Ureter (tissue), 1 donor: ENCODE measurements at regions not wholly inside any gene's neighbourhood (a gene's known extent, or its start where the extent isn't known, plus 50 kb on each side); places are given as distances from the start of the nearest gene placed in this dataset.
"Not testable (repeated sequence)": the region's sequence is repeated elsewhere in the genome, so short reads cannot be mapped to it uniquely, and the experiment has no call there.

Experiments used
- DNase-seq: peaks from one replicate; pipeline ENCODE4 v3.0.0-alpha.2; 2020; ENCODE audit warnings: low spot score
- donor health status: DM: yes; HTN: yes; CAD: no.

- DNase-seq = no peak
These were observed 104.1 kb downstream of the GPR85 start for GRCh38 chr7:112982441-112983063.

DNA sequence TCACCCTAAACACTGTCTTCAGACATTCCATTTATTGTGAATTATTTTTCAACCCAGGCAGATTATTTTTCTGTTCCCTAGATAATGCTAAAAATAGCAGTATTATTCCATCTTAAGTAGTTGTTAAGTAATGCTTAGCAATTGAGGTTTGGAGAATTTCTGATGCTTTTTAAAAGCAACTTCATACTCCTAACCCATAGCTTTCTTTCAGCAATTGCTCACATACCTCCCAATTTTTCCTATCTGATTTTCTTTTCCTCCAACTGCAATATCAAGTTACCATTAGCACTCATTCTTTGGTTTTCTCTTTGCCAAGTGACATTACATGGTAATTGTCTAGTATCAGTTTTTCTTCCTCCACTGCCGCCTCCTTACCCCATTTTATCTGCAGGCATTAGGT lies 104.7 kb downstream of the GPR85 start:
- DNase-seq = no peak

DNA sequence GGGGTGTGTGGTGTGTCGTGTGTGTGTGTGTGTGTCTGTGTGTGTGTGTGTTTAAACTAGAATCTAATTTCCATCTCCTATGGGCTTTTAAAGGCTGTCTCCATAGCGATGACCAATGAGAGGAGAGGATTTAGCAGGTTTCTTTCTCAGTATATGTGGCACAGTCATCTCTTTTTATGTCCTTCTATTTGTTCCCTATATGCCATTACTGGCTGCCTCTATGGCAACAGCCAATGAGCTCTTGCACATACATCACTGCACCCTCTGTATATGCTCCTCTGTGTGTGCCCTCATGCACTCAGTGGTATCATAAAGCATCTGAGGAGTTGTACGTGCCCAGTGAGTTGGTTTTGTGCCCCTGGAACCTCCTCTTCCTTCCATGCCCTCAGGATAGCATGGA lies 107.6 kb downstream of the GPR85 start:
- not testable (repeated sequence) for DNase-seq

- not testable (repeated sequence) for DNase-seq
These were observed 109.2 kb downstream of the GPR85 start for GRCh38 chr7:112977244-112977955.

- no peak for DNase-seq
These were observed 115.9 kb downstream of the GPR85 start for GRCh38 chr7:112970771-112971170.

GRCh38 chr7:112969946-112970345 lies 116.7 kb downstream of the GPR85 start:
- DNase-seq = no peak

DNA sequence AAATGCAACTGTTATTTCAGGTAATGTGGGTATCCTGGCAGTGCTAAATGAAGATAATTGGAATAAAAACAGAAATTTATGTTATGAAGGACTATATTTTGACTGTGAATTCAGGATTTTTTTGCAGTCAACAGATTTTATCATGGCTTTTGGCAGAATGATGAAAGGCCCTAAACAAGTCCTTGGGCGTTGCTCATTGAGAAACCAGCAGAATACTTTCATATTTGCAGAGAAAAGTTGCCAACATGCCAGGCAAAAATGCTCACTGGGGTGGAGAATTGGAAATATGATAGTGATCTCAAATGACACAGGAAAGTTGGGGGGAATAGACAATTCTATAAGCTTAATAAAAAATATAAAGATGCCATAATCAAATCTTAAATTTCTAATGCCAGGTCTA lies 121.1 kb downstream of the GPR85 start:
- no peak for DNase-seq

DNA sequence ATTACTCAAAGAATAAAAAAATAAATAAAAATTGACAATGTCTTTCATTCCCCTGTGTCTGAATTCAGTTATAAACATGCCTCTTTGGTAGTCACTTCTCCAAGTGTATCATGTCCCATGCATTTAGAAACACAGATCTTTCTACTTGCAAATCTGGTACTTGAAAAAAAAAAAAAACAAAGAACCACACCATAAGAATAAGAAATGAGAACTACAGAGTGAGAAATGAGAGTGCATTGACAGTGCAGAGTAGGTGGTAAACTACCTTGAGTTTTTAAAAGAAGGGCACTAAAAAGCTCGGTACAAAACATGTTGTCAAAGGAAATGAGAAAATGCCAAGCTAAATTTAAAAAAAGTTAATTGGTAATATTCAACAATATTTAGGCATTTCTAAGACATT lies 123.0 kb downstream of the GPR85 start:
- no peak for DNase-seq

- DNase-seq = no peak
These were observed 123.8 kb downstream of the GPR85 start for GRCh38 chr7:112962815-112963214.

DNA sequence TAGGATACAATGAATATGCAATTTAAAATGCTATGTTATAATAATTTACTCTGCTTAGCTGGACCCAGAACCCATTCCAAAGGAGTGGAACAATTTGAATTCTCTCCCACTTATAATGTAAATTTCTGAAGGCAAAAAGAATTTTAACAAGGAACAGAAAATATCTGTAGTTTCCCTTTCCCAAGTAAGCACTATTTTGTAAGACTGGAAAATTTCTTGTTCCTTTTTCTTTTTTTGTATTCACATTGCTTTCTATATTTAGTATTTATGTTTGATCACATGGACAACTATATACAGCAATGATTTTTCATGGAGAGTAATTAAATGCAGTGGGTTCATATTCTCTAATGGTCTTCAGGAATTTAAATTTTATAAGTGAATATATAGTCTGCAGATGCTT lies 127.4 kb downstream of the GPR85 start:
- DNase-seq = no peak

GRCh38 chr7:112958775-112959174 lies 127.9 kb downstream of the GPR85 start:
- DNase-seq = no peak

GRCh38 chr7:112957901-112958300 lies 128.7 kb downstream of the GPR85 start:
- no peak for DNase-seq

DNA sequence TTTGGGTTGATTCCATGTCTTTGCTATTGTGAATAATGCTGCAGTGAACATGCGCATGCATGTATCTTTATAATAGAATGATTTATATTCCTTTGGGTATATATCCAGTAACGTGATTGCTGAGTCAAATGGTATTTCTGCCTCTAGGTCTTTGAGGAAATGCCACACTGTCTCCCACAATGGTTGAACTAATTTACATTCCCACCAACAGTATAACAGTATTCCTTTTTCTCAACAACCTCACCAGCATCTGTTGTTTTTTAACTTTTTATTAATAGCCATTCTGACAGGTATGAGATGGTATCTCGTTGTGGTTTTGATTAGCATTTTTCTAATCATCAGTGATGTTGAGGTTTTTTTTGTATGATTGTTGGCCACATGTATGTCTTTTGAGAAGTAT lies 133.6 kb downstream of the GPR85 start:
- not testable (repeated sequence) for DNase-seq

GRCh38 chr7:112951070-112951469 lies 135.6 kb downstream of the GPR85 start:
- no peak for DNase-seq

GRCh38 chr7:112949682-112950081 lies 136.9 kb downstream of the GPR85 start:
- DNase-seq = not testable (repeated sequence)

DNA sequence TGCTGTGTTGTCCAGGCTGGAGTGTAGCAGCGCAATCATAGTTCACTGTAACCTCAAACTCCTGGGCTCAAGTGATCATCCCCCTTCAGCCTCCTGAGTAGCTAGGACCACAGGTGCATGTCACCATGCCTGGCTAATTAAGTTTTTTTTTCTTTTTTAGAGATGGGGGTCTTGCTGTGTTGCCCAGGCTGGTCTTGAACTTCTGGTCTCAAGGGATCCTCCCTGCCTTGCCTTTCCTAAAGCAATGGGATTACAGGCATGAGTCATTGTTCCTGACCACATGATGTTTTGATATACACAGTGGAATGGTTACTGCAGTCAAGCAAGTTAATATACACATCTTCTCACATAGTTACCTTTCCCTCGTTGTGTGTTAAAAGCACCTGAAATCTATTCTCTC lies 140.3 kb downstream of the GPR85 start:
- no peak for DNase-seq

- DNase-seq = no peak
These were observed 141.6 kb downstream of the GPR85 start for GRCh38 chr7:112945046-112945445.

GRCh38 chr7:112942981-112943380 lies 143.6 kb downstream of the GPR85 start:
- no peak for DNase-seq

- DNase-seq = not testable (repeated sequence)
These were observed 144.5 kb downstream of the GPR85 start for GRCh38 chr7:112942125-112942524.

DNA sequence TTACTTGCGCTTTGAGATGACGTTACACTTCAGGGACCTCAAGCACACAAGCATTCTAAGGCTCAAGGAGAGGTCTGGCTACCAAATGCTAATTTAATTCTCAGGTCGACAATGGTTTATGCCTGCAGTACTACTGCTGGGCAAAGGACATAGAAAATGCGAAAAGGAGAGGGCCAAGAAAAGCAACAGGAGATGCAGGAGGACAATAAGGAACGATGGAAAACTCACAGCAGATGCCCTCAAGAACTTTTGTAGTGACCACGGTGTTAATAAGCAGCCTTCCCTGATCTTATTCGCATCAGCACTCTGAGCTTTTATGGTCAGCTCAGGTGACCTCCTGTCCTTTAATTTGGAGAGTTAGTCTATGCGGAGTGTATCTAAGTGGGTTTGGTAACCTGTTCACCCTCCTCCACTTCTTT lies 146.3 kb downstream of the GPR85 start:
- no peak for DNase-seq

DNA sequence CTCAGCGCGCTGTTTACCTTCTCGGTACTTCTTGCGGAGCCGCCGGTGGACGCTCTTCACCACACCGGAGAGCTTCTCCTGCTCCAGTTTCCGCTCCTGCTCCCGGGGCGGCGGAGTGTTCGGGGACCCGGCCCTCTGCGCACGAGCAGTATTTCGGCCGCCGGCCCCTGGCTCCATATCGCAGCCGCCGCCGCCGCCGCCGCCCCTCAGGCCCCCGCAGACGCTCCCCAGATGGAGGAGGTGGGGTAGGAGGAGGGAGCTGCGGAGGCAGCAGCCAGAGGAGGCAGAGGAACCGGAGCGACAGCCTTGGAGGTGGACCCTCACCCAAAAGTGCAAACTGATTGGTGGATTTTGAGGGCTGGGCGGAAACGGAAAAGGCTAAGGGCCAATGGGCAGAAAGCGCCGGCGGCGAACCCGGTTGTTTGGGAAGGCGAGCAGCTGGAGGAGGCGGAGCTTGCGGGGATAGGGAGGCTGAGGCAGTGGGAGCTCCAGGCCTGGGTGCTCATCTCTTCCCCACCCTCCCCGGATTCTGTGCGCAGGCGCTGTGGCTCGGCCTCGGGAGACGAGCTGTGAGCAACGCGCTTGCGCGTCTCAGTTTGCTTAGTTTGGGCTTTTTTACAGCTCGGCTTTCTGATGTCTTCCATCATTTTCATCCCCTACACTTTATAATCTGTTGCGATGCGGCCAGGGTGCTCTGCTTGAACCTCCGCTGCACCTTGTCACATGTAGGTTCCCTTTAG lies 146.9 kb downstream of the GPR85 start:
- DNase-seq = peak; percentile 100

- peak; percentile 55 for DNase-seq
These were observed 147.6 kb downstream of the GPR85 start for GRCh38 chr7:112938863-112939573.
